ENCODE measurements at regions not wholly inside any gene's neighbourhood (a gene's known extent, or its start where the extent isn't known, plus 50 kb on each side); places are given as distances from the start of the nearest gene placed in this dataset.

DNA sequence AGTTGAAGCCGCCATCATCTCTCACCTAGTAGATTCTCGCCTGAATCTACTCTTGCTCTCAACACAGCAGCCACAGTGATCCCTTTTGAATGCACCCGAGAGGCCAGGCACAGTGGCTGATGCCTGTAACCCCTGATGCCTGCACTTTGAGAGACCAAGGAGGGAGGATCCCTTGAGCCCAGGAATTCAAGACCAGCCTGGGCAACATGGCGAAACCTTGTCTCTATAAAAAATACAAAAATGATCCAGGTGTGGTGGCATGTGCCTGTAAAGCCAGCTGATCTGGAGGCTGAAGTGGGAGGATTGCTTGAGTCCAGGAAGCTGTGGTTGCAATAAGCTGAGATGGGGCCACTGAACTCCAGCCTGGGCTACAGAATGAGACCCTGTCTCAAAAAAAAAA lies 60.3 kb upstream of the EML4 start:
- ChIA-PET CTCF (no interaction called here), POLR2A (no interaction called here)
- TF ChIP-seq, protein P1, sequence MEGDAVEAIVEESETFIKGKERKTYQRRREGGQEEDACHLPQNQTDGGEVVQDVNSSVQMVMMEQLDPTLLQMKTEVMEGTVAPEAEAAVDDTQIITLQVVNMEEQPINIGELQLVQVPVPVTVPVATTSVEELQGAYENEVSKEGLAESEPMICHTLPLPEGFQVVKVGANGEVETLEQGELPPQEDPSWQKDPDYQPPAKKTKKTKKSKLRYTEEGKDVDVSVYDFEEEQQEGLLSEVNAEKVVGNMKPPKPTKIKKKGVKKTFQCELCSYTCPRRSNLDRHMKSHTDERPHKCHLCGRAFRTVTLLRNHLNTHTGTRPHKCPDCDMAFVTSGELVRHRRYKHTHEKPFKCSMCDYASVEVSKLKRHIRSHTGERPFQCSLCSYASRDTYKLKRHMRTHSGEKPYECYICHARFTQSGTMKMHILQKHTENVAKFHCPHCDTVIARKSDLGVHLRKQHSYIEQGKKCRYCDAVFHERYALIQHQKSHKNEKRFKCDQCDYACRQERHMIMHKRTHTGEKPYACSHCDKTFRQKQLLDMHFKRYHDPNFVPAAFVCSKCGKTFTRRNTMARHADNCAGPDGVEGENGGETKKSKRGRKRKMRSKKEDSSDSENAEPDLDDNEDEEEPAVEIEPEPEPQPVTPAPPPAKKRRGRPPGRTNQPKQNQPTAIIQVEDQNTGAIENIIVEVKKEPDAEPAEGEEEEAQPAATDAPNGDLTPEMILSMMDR (IDR thresholded peaks at IDR 0.05; ENCODE audit: insufficient read depth, low read length, missing control alignments), result no peak
- no peak for DNase-seq (ENCODE audit: low read depth, low spot score)
- no peak overlapping the region for H3K4me3 ChIP-seq (ENCODE audit: low read depth, low read length)

DNA sequence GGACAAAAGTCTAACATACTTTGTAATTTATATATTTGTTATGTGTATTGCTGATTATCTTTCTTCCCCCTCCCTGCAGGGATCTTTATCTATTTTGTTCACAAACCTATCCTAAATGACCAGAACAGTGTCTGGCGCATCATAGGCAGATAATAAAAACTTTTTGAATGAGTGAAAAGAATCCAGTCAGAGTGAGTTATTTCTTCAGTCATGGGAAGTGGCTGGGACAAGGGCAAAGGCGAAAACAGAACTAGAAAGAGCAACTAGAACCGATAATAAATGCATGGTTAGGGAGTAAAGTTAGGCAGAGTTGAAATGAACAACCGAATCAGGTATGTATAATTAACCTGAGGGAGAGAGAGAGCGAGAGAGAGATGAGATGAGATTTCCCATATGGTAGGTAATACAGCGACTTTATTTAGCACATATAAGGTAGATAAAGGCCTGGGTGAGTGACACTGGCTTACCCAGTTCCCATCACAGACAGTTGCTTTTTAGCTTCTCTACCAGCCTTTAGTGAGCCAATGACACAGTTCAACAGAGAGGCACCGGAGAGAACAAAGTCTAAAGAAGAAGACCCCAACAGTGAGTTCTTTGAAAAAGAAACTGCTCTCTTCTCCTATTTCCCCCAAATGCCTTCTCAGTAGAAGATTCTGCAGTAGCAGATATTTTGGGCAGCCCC lies 59.1 kb upstream of the EML4 start:
- TF ChIP-seq, protein P1 (IDR thresholded peaks at IDR 0.05; ENCODE audit: insufficient read depth, low read length, missing control alignments), result no peak
- no peak for DNase-seq (ENCODE audit: low read depth, low spot score)
- POLR2A ChIA-PET, result no interaction called here
- no peak overlapping the region for H3K4me3 ChIP-seq (ENCODE audit: low read depth, low read length)
- CTCF ChIA-PET, result interaction anchor here (0.7 to 1.1 kb wide), 3 partner anchors 11 to 237 kb away, joined by 3 read pairs; no protein-coding TSS in a partner anchor

DNA sequence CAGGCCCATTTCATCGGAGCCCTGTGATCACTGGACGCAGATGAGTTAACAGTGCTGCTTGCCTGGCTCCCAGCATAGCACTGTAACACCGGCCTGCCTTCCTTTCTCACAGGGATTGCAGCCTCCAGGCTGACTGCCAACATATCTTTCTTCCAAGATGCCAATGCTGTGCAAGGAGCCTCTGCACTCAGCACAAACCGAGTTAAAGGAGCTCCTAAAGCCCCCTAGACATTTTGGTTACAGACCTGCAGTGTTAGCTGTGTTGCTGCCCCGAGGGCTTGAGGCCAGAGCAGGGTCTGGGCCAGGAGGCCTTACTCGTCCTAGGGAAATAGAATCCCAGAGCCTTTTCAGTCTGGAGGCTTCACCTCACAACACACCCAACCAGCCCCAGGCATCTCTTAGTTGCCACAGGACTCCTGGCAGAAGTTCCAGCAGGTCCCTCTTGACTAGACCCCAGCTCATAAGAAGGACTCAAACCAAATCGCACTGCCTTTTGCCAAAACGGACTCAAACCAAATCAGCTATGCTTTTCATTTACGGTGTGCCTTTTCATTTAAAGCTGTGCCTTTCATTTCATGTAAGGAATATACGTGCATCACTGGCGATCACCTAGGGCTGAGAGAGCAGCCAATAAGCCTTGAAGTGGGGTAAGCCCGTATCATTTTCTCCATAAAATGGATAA lies 58.4 kb upstream of the EML4 start:
- no peak for DNase-seq (ENCODE audit: low read depth, low spot score)
- POLR2A ChIA-PET, result no interaction called here
- H3K4me3 ChIP-seq (ENCODE audit: low read depth, low read length), result no peak overlapping the region
- CTCF ChIA-PET, result interaction anchor here (0.7 to 1.1 kb wide), 4 partner anchors 10 to 238 kb away, joined by 3 read pairs; no protein-coding TSS in a partner anchor
- TF ChIP-seq, protein P1 (IDR thresholded peaks at IDR 0.05; ENCODE audit: insufficient read depth, low read length, missing control alignments), result no peak

DNA sequence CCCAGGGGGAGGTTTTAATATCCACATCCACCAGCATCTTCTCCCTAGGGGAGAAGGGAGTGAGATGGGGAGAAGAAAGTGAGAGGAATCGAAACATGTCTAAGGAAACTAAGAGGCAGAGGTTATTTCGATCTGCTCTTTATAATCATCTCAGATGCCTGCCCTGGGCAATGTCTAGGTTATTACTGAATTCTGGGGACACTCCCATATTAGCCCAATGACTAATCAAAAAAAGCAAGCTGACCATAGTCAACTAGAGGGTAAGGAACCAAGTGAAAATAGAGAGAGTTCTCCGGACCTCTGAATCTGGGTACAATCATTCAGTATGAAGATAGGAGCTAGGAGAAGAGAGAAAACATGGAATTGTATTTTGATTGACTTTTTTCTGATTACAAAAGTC lies 56.7 kb upstream of the EML4 start:
- ChIA-PET POLR2A (no interaction called here), CTCF (no interaction called here)
- H3K4me3 ChIP-seq (ENCODE audit: low read depth, low read length), result no peak overlapping the region
- no peak for DNase-seq (ENCODE audit: low read depth, low spot score)
- TF ChIP-seq, protein P1 (IDR thresholded peaks at IDR 0.05; ENCODE audit: insufficient read depth, low read length, missing control alignments), result no peak

DNA sequence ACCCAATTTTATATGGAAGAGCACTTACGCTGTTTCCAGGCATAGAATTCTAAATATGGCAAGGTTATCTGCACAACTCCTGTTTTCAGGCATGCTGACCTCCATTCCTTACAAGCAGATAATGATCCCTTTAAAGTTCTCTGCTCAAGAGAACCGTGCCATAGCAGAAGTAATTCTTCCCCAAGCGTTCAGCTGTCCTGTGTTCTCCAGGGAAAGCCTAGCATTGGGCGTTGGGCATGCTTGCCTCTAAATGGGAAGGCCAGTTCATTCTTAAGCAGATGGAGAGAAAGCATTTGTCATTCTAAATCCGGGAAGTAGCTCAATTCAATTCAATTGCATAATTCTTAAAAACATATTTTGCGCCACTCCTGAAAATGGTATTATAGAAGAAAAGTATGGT lies 55.7 kb upstream of the EML4 start:
- no peak for DNase-seq (ENCODE audit: low read depth, low spot score)
- ChIA-PET POLR2A (no interaction called here), CTCF (no interaction called here)
- TF ChIP-seq, protein P1 (IDR thresholded peaks at IDR 0.05; ENCODE audit: insufficient read depth, low read length, missing control alignments), result no peak
- H3K4me3 ChIP-seq (ENCODE audit: low read depth, low read length), result no peak overlapping the region

DNA sequence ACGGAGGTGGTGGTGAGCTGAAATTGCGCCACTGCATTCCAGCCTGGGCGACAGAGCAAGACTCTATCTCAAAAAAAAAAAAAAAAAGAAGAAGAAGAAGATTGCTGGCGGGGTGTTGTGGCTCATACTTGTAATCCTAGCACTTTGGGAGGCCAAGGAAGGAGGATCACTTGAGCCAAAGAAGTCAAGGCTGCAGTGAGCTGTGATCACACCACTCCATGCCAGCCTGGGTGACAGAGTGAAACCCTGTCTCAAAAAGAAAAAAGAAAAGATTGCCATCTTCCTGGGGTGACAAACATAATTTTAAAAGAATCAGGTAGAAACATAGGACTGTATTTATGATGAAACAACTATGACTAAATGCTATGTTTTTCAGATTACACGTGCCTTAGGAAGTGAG lies 55.1 kb upstream of the EML4 start:
- CTCF ChIA-PET, result interaction anchor here (1.4 kb wide), 1 partner anchor 9 kb away, joined by 6 read pairs; no protein-coding TSS in a partner anchor
- TF ChIP-seq, protein P1 (IDR thresholded peaks at IDR 0.05; ENCODE audit: insufficient read depth, low read length, missing control alignments), result no peak
- POLR2A ChIA-PET, result no interaction called here
- H3K4me3 ChIP-seq (ENCODE audit: low read depth, low read length), result no peak overlapping the region
- DNase-seq (ENCODE audit: low read depth, low spot score), result no peak
